GM12872 (cell line): ENCODE measurements at regions not wholly inside any gene's neighbourhood (a gene's known extent, or its start where the extent isn't known, plus 50 kb on each side); places are given as distances from the start of the nearest gene placed in this dataset.

ENCODE experiments used
- CTCF ChIP-seq: IDR thresholded peaks from 3 replicates; pipeline ENCODE4 v1.5.1; 2011; ENCODE audit warnings: low read depth, mild to moderate bottlenecking, low read length, moderate library complexity; ENCODE audit not compliant: insufficient read depth

- TF ChIP-seq CTCF = no peak
These were observed 221.1 kb downstream of the GALR1 start for GRCh38 chr18:77470569-77471413.

GRCh38 chr18:77472509-77472908 is 222.9 kb downstream of the GALR1 start:
- no peak for TF ChIP-seq CTCF

- 0 out of 3 replicates have a peak, but pooled peaks have one; percentile 24 for TF ChIP-seq CTCF
These were observed 229.2 kb downstream of the GALR1 start for GRCh38 chr18:77478646-77479442.

GRCh38 chr18:77481541-77481940 is 231.9 kb downstream of the GALR1 start:
- no peak for TF ChIP-seq CTCF

GRCh38 chr18:77482190-77483085 is 232.8 kb downstream of the GALR1 start:
- no peak for TF ChIP-seq CTCF

- TF ChIP-seq CTCF = no peak
These were observed 237.3 kb downstream of the GALR1 start for GRCh38 chr18:77486985-77487384.
